ENCODE measurements at regions not wholly inside any gene's neighbourhood (a gene's known extent, or its start where the extent isn't known, plus 50 kb on each side); places are given as distances from the start of the nearest gene placed in this dataset.
"Not testable (repeated sequence)": the region's sequence is repeated elsewhere in the genome, so short reads cannot be mapped to it uniquely, and the experiment has no call there.

- Histone ChIP-seq H3K36me3 (ENCODE audit: insufficient read depth, low read length) (no peaks in the 10 kb centered on the region), H3K4me2 (ENCODE audit: low read length) (no peak overlapping the region), H3K27me3 (ENCODE audit: insufficient read depth, low read length) (no peaks in the 10 kb centered on the region), H3K27ac (ENCODE audit: low read depth, low read length) (no peak overlapping the region), H3K4me3 (ENCODE audit: insufficient read depth, low read depth, low read length) (no peak overlapping the region), H3K4me1 (ENCODE audit: insufficient read depth, low read length) (no peaks in the 10 kb centered on the region), H2AFZ (ENCODE audit: low read depth, low read length) (no peak overlapping the region), H3K9ac (ENCODE audit: low read length) (no peak overlapping the region), H3K9me3 (ENCODE audit: insufficient read depth, low read depth, low read length) (no peaks in the 10 kb centered on the region), H3K79me2 (ENCODE audit: insufficient read depth, low read length) (no peaks in the 10 kb centered on the region), H4K20me1 (ENCODE audit: insufficient read depth, low read length) (no peaks in the 10 kb centered on the region)
- FAIRE-seq (no peak), DNase-seq (ENCODE audit: low read depth) (no peak)
- no peak for TF ChIP-seq CTCF (IDR thresholded peaks at IDR 0.05; ENCODE audit: insufficient read depth, low read depth, low read length)
- TF ChIP-seq EZH2 (IDR thresholded peaks at IDR 0.05; ENCODE audit: insufficient read depth, low read length), result no peak
- Mint-ChIP-seq H3K4me1 (ENCODE audit: low read depth, unreplicated experiment) (no peaks in the 10 kb centered on the region), H3K9me3 (ENCODE audit: unreplicated experiment) (peaks cover 4% of the 10 kb centered on the region), H3K4me3 (ENCODE audit: unreplicated experiment) (no peak overlapping the region), H3K36me3 (ENCODE audit: low read depth, unreplicated experiment) (no peaks in the 10 kb centered on the region), H3K27ac (ENCODE audit: unreplicated experiment) (no peak overlapping the region), H3K27me3 (ENCODE audit: low read depth, unreplicated experiment) (no peaks in the 10 kb centered on the region)
Measured at GRCh38 chr7:69110450-69111050, 487.7 kb upstream of the AUTS2 start.

- H4K20me1 ChIP-seq (ENCODE audit: insufficient read depth, low read length), result no peaks in the 10 kb centered on the region
- Mint-ChIP-seq H3K36me3 (ENCODE audit: low read depth, unreplicated experiment) (no peaks in the 10 kb centered on the region), H3K4me3 (ENCODE audit: unreplicated experiment) (no peak overlapping the region), H3K27ac (ENCODE audit: unreplicated experiment) (no peak overlapping the region), H3K9me3 (ENCODE audit: unreplicated experiment) (peaks cover 4% of the 10 kb centered on the region), H3K4me1 (ENCODE audit: low read depth, unreplicated experiment) (no peaks in the 10 kb centered on the region), H3K27me3 (ENCODE audit: low read depth, unreplicated experiment) (no peaks in the 10 kb centered on the region)
- H2AFZ ChIP-seq (ENCODE audit: low read depth, low read length), result no peak overlapping the region
- H3K4me2 ChIP-seq (ENCODE audit: low read length), result no peak overlapping the region
- H3K9ac ChIP-seq (ENCODE audit: low read length), result no peak overlapping the region
- DNase-seq (ENCODE audit: low read depth) (peak; percentile 76), FAIRE-seq (no peak)
- H3K9me3 ChIP-seq (ENCODE audit: insufficient read depth, low read depth, low read length), result no peaks in the 10 kb centered on the region
- H3K79me2 ChIP-seq (ENCODE audit: insufficient read depth, low read length), result no peaks in the 10 kb centered on the region
- H3K27me3 ChIP-seq (ENCODE audit: insufficient read depth, low read length), result no peaks in the 10 kb centered on the region
- TF ChIP-seq EZH2 (IDR thresholded peaks at IDR 0.05; ENCODE audit: insufficient read depth, low read length) (no peak), CTCF (IDR thresholded peaks at IDR 0.05; ENCODE audit: insufficient read depth, low read depth, low read length) (no peak)
- H3K27ac ChIP-seq (ENCODE audit: low read depth, low read length), result no peak overlapping the region
- H3K4me1 ChIP-seq (ENCODE audit: insufficient read depth, low read length), result no peaks in the 10 kb centered on the region
- H3K4me3 ChIP-seq (ENCODE audit: insufficient read depth, low read depth, low read length), result no peak overlapping the region
- no peaks in the 10 kb centered on the region for H3K36me3 ChIP-seq (ENCODE audit: insufficient read depth, low read length)
Measured at GRCh38 chr7:69114374-69114773, 483.9 kb upstream of the AUTS2 start.

GRCh38 chr7:69115788-69116187 lies 482.5 kb upstream of the AUTS2 start:
- peak overlapping the region; percentile 37 for H3K27ac ChIP-seq (ENCODE audit: low read depth, low read length)
- H3K79me2 ChIP-seq (ENCODE audit: insufficient read depth, low read length), result no peaks in the 10 kb centered on the region
- Mint-ChIP-seq H3K9me3 (ENCODE audit: unreplicated experiment) (no peaks in the 10 kb centered on the region), H3K27ac (ENCODE audit: unreplicated experiment) (no peak overlapping the region), H3K27me3 (ENCODE audit: low read depth, unreplicated experiment) (no peaks in the 10 kb centered on the region), H3K4me3 (ENCODE audit: unreplicated experiment) (no peak overlapping the region), H3K36me3 (ENCODE audit: low read depth, unreplicated experiment) (no peaks in the 10 kb centered on the region), H3K4me1 (ENCODE audit: low read depth, unreplicated experiment) (no peaks in the 10 kb centered on the region)
- no peak overlapping the region for H2AFZ ChIP-seq (ENCODE audit: low read depth, low read length)
- no peaks in the 10 kb centered on the region for H3K27me3 ChIP-seq (ENCODE audit: insufficient read depth, low read length)
- no peaks in the 10 kb centered on the region for H4K20me1 ChIP-seq (ENCODE audit: insufficient read depth, low read length)
- H3K36me3 ChIP-seq (ENCODE audit: insufficient read depth, low read length), result no peaks in the 10 kb centered on the region
- no peak overlapping the region for H3K4me2 ChIP-seq (ENCODE audit: low read length)
- H3K9ac ChIP-seq (ENCODE audit: low read length), result no peak overlapping the region
- no peak overlapping the region for H3K4me3 ChIP-seq (ENCODE audit: insufficient read depth, low read depth, low read length)
- TF ChIP-seq EZH2 (IDR thresholded peaks at IDR 0.05; ENCODE audit: insufficient read depth, low read length) (no peak), CTCF (IDR thresholded peaks at IDR 0.05; ENCODE audit: insufficient read depth, low read depth, low read length) (no peak)
- H3K4me1 ChIP-seq (ENCODE audit: insufficient read depth, low read length), result no peaks in the 10 kb centered on the region
- H3K9me3 ChIP-seq (ENCODE audit: insufficient read depth, low read depth, low read length), result no peaks in the 10 kb centered on the region
- peak; percentile 65 for DNase-seq (ENCODE audit: low read depth)
- peak; percentile 26 for FAIRE-seq

GRCh38 chr7:69116196-69116595 lies 482.1 kb upstream of the AUTS2 start:
- H3K9ac ChIP-seq (ENCODE audit: low read length); H3K9me3 ChIP-seq (ENCODE audit: insufficient read depth, low read depth, low read length); H3K36me3 ChIP-seq (ENCODE audit: insufficient read depth, low read length); H3K4me3 Mint-ChIP-seq (ENCODE audit: unreplicated experiment); H3K4me2 ChIP-seq (ENCODE audit: low read length); H3K4me3 ChIP-seq (ENCODE audit: insufficient read depth, low read depth, low read length); H4K20me1 ChIP-seq (ENCODE audit: insufficient read depth, low read length); H3K79me2 ChIP-seq (ENCODE audit: insufficient read depth, low read length); H3K9me3 Mint-ChIP-seq (ENCODE audit: unreplicated experiment); H3K27ac Mint-ChIP-seq (ENCODE audit: unreplicated experiment); H2AFZ ChIP-seq (ENCODE audit: low read depth, low read length); DNase-seq (ENCODE audit: low read depth); H3K36me3 Mint-ChIP-seq (ENCODE audit: low read depth, unreplicated experiment); H3K27me3 ChIP-seq (ENCODE audit: insufficient read depth, low read length); H3K4me1 ChIP-seq (ENCODE audit: insufficient read depth, low read length); H3K27me3 Mint-ChIP-seq (ENCODE audit: low read depth, unreplicated experiment); H3K4me1 Mint-ChIP-seq (ENCODE audit: low read depth, unreplicated experiment); FAIRE-seq: not testable (repeated sequence)
- peak overlapping the region; percentile 37 for H3K27ac ChIP-seq (ENCODE audit: low read depth, low read length)

All from astrocyte (in vitro differentiated cells and primary cell).